Left ventricle myocardium inferior (tissue), 1 donor: ENCODE measurements at regions not wholly inside any gene's neighbourhood (a gene's known extent, or its start where the extent isn't known, plus 50 kb on each side); places are given as distances from the start of the nearest gene placed in this dataset.

Experiments
- DNase-seq: peaks from one replicate; pipeline ENCODE4 v3.0.0-alpha.2; 2020
- H3K27ac ChIP-seq: fragments of 200-600 bp; replicated peaks from 2 replicates; pipeline ENCODE4 v1.8.0; 2021
- H3K27me3 ChIP-seq: fragments of 200-600 bp; 2 replicates; pipeline ENCODE4 v1.8.0; 2021; ENCODE audit warnings: low read depth
- H3K36me3 ChIP-seq: fragments of 200-600 bp; 2 replicates; pipeline ENCODE4 v1.8.0; 2021
- H3K4me1 ChIP-seq: fragments of 200-600 bp; 2 replicates; pipeline ENCODE4 v1.8.0; 2021
- H3K4me3 ChIP-seq: fragments of 200-600 bp; 2 replicates; pipeline ENCODE4 v1.8.0; 2021; ENCODE audit warnings: mild to moderate bottlenecking, moderate library complexity
- H3K9me3 ChIP-seq: fragments of 200-600 bp; replicated peaks from 2 replicates; pipeline ENCODE4 v1.8.0; 2021
- CTCF ChIP-seq: fragments of 200-600 bp; IDR thresholded peaks from 2 replicates; pipeline ENCODE4 v1.8.0; 2021; ENCODE audit warnings: antibody characterized with exemption, mild to moderate bottlenecking, borderline replicate concordance
- intact Hi-C: fragments of 100-400 bp; cut with micrococcal nuclease; formaldehyde crosslinking; loops from one replicate; pipeline ENCODE4 v1.11.0; 2022
- donor health status: DM: no; HTN: yes; CAD: no; lungs with severe emphysema.

- H3K36me3 ChIP-seq, result no peaks in the 10 kb centered on the region
- no peak for DNase-seq
- H3K9me3 ChIP-seq, result no peaks in the 10 kb centered on the region
- TF ChIP-seq CTCF, result no peak
- H3K4me3 ChIP-seq, result no peak overlapping the region
- no peaks in the 10 kb centered on the region for H3K27me3 ChIP-seq
- intact Hi-C loops, result no loop called here
- H3K4me1 ChIP-seq, result no peaks in the 10 kb centered on the region
- H3K27ac ChIP-seq, result no peak overlapping the region
Measured at GRCh38 chr9:120286530-120286929, 293.4 kb downstream of the CDK5RAP2 start.

- no peaks in the 10 kb centered on the region for H3K4me1 ChIP-seq
- no peaks in the 10 kb centered on the region for H3K9me3 ChIP-seq
- H3K27me3 ChIP-seq, result no peaks in the 10 kb centered on the region
- intact Hi-C loops, result no loop called here
- no peak for TF ChIP-seq CTCF
- no peak for DNase-seq
- H3K36me3 ChIP-seq, result no peaks in the 10 kb centered on the region
- H3K27ac ChIP-seq, result no peak overlapping the region
- H3K4me3 ChIP-seq, result no peak overlapping the region
Measured at GRCh38 chr9:120284821-120285220, 295.1 kb downstream of the CDK5RAP2 start.

GRCh38 chr9:120281665-120282064, 298.3 kb downstream of the CDK5RAP2 start:
- no peak overlapping the region for H3K27ac ChIP-seq
- H3K27me3 ChIP-seq, result no peaks in the 10 kb centered on the region
- no peak overlapping the region for H3K4me3 ChIP-seq
- H3K36me3 ChIP-seq, result no peaks in the 10 kb centered on the region
- DNase-seq, result no peak
- peaks cover 9% of the 10 kb centered on the region for H3K9me3 ChIP-seq
- no peaks in the 10 kb centered on the region for H3K4me1 ChIP-seq
- intact Hi-C loops, result no loop called here
- TF ChIP-seq CTCF, result no peak

GRCh38 chr9:120267929-120268328, 312.0 kb downstream of the CDK5RAP2 start:
- TF ChIP-seq CTCF, result no peak
- DNase-seq, result no peak
- Histone ChIP-seq H3K27ac (no peak overlapping the region), H3K36me3 (no peaks in the 10 kb centered on the region), H3K4me1 (peaks cover 9% of the 10 kb centered on the region), H3K27me3 (no peaks in the 10 kb centered on the region), H3K4me3 (no peak overlapping the region), H3K9me3 (peaks cover 15% of the 10 kb centered on the region)
- intact Hi-C loops, result no loop called here

- no peaks in the 10 kb centered on the region for H3K27me3 ChIP-seq
- no peak for TF ChIP-seq CTCF
- H3K4me1 ChIP-seq, result peaks cover 9% of the 10 kb centered on the region
- intact Hi-C loops, result no loop called here
- peak overlapping the region; percentile 63 for H3K27ac ChIP-seq
- peaks cover 6% of the 10 kb centered on the region for H3K9me3 ChIP-seq
- no peaks in the 10 kb centered on the region for H3K36me3 ChIP-seq
- DNase-seq, result peak; percentile 57
- H3K4me3 ChIP-seq, result no peak overlapping the region
Measured at GRCh38 chr9:120265791-120266190, 314.2 kb downstream of the CDK5RAP2 start.

- Histone ChIP-seq H3K27ac (no peak overlapping the region), H3K9me3 (no peaks in the 10 kb centered on the region), H3K4me1 (peaks cover 9% of the 10 kb centered on the region), H3K27me3 (no peaks in the 10 kb centered on the region), H3K36me3 (no peaks in the 10 kb centered on the region), H3K4me3 (no peak overlapping the region)
- TF ChIP-seq CTCF, result no peak
- DNase-seq, result no peak
- intact Hi-C loops, result no loop called here
Measured at GRCh38 chr9:120264528-120264927, 315.4 kb downstream of the CDK5RAP2 start.
